ENCODE measurements at regions not wholly inside any gene's neighbourhood (a gene's known extent, or its start where the extent isn't known, plus 50 kb on each side); places are given as distances from the start of the nearest gene placed in this dataset.

- TF ChIP-seq CTCF (IDR thresholded peaks at IDR 0.05; ENCODE audit: low read depth, low read length, poor library complexity, severe bottlenecking) = no peak
- no peak for TF ChIP-seq EZH2phosphoT487 (IDR thresholded peaks at IDR 0.05; ENCODE audit: borderline replicate concordance, low read length)
- no peaks in the 10 kb centered on the region for H3K4me1 ChIP-seq (ENCODE audit: control insufficient read depth, low read length)
- no peak overlapping the region for H3K4me2 ChIP-seq (ENCODE audit: low read length)
- H3K79me2 ChIP-seq (ENCODE audit: control insufficient read depth, low read length) = no peaks in the 10 kb centered on the region
- H4K20me1 ChIP-seq (ENCODE audit: control insufficient read depth, insufficient read depth, low read depth, low read length) = no peaks in the 10 kb centered on the region
- no peaks in the 10 kb centered on the region for H3K27me3 ChIP-seq (ENCODE audit: control insufficient read depth, low read length)
- H3K36me3 ChIP-seq (ENCODE audit: control insufficient read depth, low read length) = no peaks in the 10 kb centered on the region
- H3K9me3 ChIP-seq (ENCODE audit: control insufficient read depth, insufficient read depth, low read length) = no peaks in the 10 kb centered on the region
- H3F3A ChIP-seq (ENCODE audit: control insufficient read depth, insufficient read depth) = no peaks in the 10 kb centered on the region
- H3K4me3 ChIP-seq (ENCODE audit: low read length) = no peak overlapping the region
- no peak overlapping the region for H3K27ac ChIP-seq (ENCODE audit: low read depth, low read length)
- no peaks in the 10 kb centered on the region for H3K9me2 ChIP-seq (replicated peaks; ENCODE audit: control insufficient read depth, low read length)
These were observed 541.1 kb downstream of the EFNB2 start for GRCh38 chr13:105994340-105994739.

GRCh38 chr13:105991622-105992277 is 543.7 kb downstream of the EFNB2 start:
- Histone ChIP-seq H3K9me2 (replicated peaks; ENCODE audit: control insufficient read depth, low read length) (no peaks in the 10 kb centered on the region), H3K27me3 (ENCODE audit: control insufficient read depth, low read length) (no peaks in the 10 kb centered on the region), H3K4me1 (ENCODE audit: control insufficient read depth, low read length) (no peaks in the 10 kb centered on the region), H3K27ac (ENCODE audit: low read depth, low read length) (no peak overlapping the region), H3K9me3 (ENCODE audit: control insufficient read depth, insufficient read depth, low read length) (no peaks in the 10 kb centered on the region), H3K4me3 (ENCODE audit: low read length) (no peak overlapping the region), H3K4me2 (ENCODE audit: low read length) (no peak overlapping the region), H4K20me1 (ENCODE audit: control insufficient read depth, insufficient read depth, low read depth, low read length) (no peaks in the 10 kb centered on the region), H3K79me2 (ENCODE audit: control insufficient read depth, low read length) (no peaks in the 10 kb centered on the region), H3F3A (ENCODE audit: control insufficient read depth, insufficient read depth) (no peaks in the 10 kb centered on the region), H3K36me3 (ENCODE audit: control insufficient read depth, low read length) (no peaks in the 10 kb centered on the region)
- no peak for TF ChIP-seq EZH2phosphoT487 (IDR thresholded peaks at IDR 0.05; ENCODE audit: borderline replicate concordance, low read length)
- no peak for TF ChIP-seq CTCF (IDR thresholded peaks at IDR 0.05; ENCODE audit: low read depth, low read length, poor library complexity, severe bottlenecking)

- no peaks in the 10 kb centered on the region for H3K9me2 ChIP-seq (replicated peaks; ENCODE audit: control insufficient read depth, low read length)
These were observed 544.3 kb downstream of the EFNB2 start for GRCh38 chr13:105991131-105991530.

More at GRCh38 chr13:105991131-105991530, 544.3 kb downstream of the EFNB2 start:
- no peak overlapping the region for H3K27ac ChIP-seq (ENCODE audit: low read depth, low read length)
- H3K4me3 ChIP-seq (ENCODE audit: low read length) = no peak overlapping the region
- H3K4me1 ChIP-seq (ENCODE audit: control insufficient read depth, low read length) = no peaks in the 10 kb centered on the region
- TF ChIP-seq EZH2phosphoT487 (IDR thresholded peaks at IDR 0.05; ENCODE audit: borderline replicate concordance, low read length) = no peak
- TF ChIP-seq CTCF (IDR thresholded peaks at IDR 0.05; ENCODE audit: low read depth, low read length, poor library complexity, severe bottlenecking) = no peak
- H3K4me2 ChIP-seq (ENCODE audit: low read length) = no peak overlapping the region
- no peaks in the 10 kb centered on the region for H3F3A ChIP-seq (ENCODE audit: control insufficient read depth, insufficient read depth)
- no peaks in the 10 kb centered on the region for H3K9me3 ChIP-seq (ENCODE audit: control insufficient read depth, insufficient read depth, low read length)
- H3K36me3 ChIP-seq (ENCODE audit: control insufficient read depth, low read length) = no peaks in the 10 kb centered on the region
- no peaks in the 10 kb centered on the region for H4K20me1 ChIP-seq (ENCODE audit: control insufficient read depth, insufficient read depth, low read depth, low read length)
- no peaks in the 10 kb centered on the region for H3K27me3 ChIP-seq (ENCODE audit: control insufficient read depth, low read length)
- H3K79me2 ChIP-seq (ENCODE audit: control insufficient read depth, low read length) = no peaks in the 10 kb centered on the region
